ENCODE measurements at regions not wholly inside any gene's neighbourhood (a gene's known extent, or its start where the extent isn't known, plus 50 kb on each side); places are given as distances from the start of the nearest gene placed in this dataset.

- TF ChIP-seq CTCF (IDR thresholded peaks at IDR 0.05; ENCODE audit: insufficient read depth, missing control alignments): no peak
- FAIRE-seq (no peak), DNase-seq (ENCODE audit: insufficient read length, low spot score) (no peak)
Observed at GRCh38 chr11:81946831-81947230, 786.8 kb downstream of the FAM181B start.

GRCh38 chr11:81942646-81943045, 791.0 kb downstream of the FAM181B start:
- TF ChIP-seq CTCF (IDR thresholded peaks at IDR 0.05; ENCODE audit: insufficient read depth, missing control alignments): no peak
- no peak for FAIRE-seq
- no peak for DNase-seq (ENCODE audit: insufficient read length, low spot score)

- FAIRE-seq: no peak
- no peak for DNase-seq (ENCODE audit: insufficient read length, low spot score)
- TF ChIP-seq CTCF (IDR thresholded peaks at IDR 0.05; ENCODE audit: insufficient read depth, missing control alignments): no peak
Observed at GRCh38 chr11:81941998-81942397, 791.7 kb downstream of the FAM181B start.

- no peak for TF ChIP-seq CTCF (IDR thresholded peaks at IDR 0.05; ENCODE audit: insufficient read depth, missing control alignments)
- FAIRE-seq: no peak
Observed at GRCh38 chr11:81932303-81932702, 801.4 kb downstream of the FAM181B start.

GRCh38 chr11:81920205-81920604, 813.5 kb downstream of the FAM181B start:
- no peak for TF ChIP-seq CTCF (IDR thresholded peaks at IDR 0.05; ENCODE audit: insufficient read depth, missing control alignments)
- no peak for FAIRE-seq
- DNase-seq (ENCODE audit: insufficient read length, low spot score): no peak

More at GRCh38 chr11:81932303-81932702, 801.4 kb downstream of the FAM181B start:
- DNase-seq (ENCODE audit: insufficient read length, low spot score): no peak

- no peak for TF ChIP-seq CTCF (IDR thresholded peaks at IDR 0.05; ENCODE audit: insufficient read depth, missing control alignments)
- FAIRE-seq: no peak
- no peak for DNase-seq (ENCODE audit: insufficient read length, low spot score)
Observed at GRCh38 chr11:81916451-81916850, 817.2 kb downstream of the FAM181B start.

GRCh38 chr11:81915045-81915444, 818.6 kb downstream of the FAM181B start:
- no peak for DNase-seq (ENCODE audit: insufficient read length, low spot score)
- no peak for TF ChIP-seq CTCF (IDR thresholded peaks at IDR 0.05; ENCODE audit: insufficient read depth, missing control alignments)
- no peak for FAIRE-seq
